Fibroblast of peridontal ligament (primary cell): ENCODE measurements at regions not wholly inside any gene's neighbourhood (a gene's known extent, or its start where the extent isn't known, plus 50 kb on each side); places are given as distances from the start of the nearest gene placed in this dataset.
A peak's percentile ranks its signal among the peaks of the same experiment; 100 is the strongest.
"Not testable (repeated sequence)": the region's sequence is repeated elsewhere in the genome, so short reads cannot be mapped to it uniquely, and the experiment has no call there.

ENCODE experiments used
- DNase-seq: peaks from one replicate; pipeline ENCODE4 v3.0.0-alpha.2; 2010; ENCODE audit errors: extremely low read depth

DNA sequence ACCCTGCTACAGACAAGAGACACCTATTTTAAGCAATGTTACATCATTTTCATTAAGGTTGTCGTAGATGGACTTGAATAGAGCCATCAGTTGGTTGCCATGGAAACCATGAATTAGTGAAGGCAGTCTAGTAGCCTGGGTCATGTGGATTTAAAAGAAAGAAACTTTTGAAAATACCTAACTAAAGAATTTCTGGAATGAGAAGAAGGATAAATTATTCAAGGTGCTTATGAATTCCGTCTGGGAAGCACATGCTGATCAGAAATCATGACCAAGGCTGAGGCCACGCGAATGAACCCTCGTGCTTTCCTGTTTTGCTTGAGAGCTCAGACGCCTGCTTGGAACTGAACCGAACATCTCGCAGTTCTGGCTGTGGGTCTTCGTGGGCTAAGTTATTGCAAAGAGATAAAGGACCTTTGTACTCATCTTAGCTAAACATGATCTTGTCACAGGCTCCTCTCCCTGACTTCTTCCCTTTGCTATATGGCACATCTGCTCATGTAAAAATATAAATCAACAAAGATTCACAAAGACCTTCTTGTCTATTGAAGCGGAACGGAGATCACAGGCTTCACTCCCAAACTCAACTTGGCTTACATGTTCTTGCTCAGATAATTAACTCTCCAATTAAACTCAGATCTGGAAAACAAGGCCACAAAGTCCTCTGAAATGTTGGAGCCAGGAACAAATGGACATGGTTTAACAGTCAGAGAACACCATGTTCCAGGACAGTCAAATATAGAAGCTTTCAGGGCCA, 140.2 kb downstream of the NUFIP1 start:
- DNase-seq: no peak

DNA sequence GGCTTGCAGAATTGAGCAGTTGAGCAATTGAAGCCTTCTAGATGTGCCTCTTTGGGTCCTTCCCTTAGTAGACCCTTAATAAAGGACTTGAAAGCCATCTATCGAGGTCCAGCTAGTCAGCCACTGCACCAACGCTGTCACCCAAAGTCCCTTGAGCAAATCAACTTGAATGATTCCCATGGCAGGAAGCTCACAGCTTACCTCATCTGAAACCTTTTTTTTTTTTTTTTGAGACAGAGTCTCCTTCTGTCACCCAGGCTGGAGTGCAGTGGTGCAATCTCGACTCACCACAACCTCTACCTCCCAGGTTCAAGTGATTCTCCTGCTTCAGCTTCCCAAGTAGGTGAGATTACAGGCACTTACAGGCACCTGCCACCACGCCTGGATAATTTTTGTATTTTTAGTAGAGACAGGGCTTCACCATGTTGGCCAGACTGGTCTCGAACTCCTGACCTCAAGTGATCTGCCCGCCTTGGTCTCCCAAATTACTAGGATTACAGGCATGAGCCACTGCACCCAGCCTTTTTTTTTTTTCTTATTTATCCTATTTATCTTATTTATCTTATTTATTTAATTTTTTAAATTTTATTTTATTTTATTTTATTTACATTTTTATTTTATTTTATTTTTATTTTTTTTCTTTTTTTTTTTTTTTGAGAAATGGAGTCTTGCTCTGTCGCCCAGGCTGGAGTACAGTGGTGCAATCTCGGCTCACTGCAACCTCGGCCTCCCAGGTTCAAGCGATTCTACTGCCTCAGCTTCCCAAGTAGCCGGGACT, 143.8 kb downstream of the NUFIP1 start:
- not testable (repeated sequence) for DNase-seq

DNA sequence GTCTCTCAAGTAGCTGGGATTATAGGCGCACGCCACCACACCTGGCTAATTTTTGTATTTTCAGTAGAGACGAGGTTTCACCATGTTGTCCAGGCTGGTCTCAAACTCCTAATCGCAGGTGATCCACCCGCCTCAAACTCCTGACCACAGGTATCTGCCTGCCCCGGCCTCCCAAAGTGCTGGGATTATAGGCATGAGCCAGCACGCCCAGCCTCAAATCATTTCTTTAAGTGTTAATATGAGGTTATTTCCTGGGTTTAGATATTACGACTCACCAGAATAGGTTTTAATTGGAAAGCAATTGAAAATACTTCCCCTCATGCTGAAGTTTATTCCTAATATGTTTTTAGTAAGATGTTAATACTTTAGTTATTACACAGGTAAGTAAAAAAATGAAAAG, 144.5 kb downstream of the NUFIP1 start:
- DNase-seq: no peak

DNA sequence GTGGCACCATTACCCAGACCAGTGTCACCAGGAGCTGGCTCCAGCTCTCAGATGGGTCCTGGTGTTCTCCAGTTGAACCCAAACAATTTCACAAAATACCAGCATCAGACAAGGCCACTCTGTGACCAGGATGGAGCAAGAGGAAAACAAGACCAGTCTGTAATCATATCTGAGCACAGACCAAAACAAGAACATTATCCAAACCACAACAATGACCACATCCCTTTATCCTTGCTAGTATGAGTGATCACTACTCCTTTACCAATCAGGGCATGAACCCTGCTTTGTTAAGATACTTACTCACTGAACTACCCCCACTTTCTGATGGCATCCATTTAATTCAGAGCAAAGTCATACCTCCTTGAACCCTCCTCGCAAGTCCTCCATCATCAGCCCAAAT, 145.9 kb downstream of the NUFIP1 start:
- peak; percentile 71 for DNase-seq

DNA sequence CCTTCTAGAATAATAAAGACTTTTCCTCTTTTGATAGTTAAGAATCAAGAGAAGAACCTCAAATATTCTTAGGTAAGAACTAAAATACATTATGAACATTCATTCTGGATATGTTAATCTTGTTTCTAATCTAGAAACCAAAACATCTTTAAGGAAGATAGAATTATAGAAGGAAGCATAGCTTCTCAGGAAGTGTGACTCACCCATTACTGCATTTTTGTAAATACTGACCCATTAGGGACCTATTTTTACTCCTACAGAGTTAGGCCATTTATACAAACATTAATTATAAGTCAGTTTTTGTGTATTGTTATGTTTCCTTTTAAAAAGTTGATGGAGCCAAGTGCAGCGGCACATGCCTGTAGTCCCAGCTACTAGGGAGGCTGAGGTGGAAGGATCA, 147.1 kb downstream of the NUFIP1 start:
- DNase-seq: peak; percentile 61

DNA sequence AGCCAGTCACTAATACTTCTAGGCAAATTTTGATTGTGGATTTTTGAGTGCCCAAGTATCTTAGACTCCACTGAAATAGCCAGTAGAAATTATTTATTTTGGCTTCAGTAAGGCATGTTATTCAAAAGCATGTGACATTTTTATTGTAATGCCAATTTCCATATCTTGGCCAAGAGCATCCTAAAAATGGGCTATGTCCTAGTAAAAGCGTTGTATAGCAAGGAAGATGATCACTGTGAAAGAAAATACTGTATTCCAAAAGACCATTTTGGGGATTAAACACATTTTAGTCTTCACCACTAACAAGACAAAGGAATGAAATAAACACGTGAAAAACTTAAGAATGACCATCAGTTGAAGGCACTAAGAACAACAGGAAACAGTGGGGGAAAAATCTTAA, 149.1 kb downstream of the NUFIP1 start:
- peak; percentile 54 for DNase-seq

DNA sequence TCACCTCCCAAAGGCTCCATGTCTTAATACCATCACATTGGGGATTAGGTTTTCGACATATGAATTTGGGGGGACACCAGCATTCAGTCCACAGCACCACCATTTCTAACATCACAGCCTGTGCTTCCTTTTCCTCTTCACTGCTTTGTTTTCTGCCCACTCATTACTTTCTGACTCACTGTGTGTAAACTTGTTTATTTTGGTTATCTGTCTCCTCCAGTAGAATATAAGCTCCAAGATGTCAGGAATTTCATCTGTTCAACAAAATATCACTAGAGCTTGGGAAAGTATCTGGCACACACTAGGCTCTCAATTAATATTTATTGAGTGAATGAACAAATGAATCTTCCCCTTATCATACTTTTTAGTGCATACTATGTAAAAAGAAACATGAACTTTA, 152.0 kb downstream of the NUFIP1 start:
- peak; percentile 44 for DNase-seq

DNA sequence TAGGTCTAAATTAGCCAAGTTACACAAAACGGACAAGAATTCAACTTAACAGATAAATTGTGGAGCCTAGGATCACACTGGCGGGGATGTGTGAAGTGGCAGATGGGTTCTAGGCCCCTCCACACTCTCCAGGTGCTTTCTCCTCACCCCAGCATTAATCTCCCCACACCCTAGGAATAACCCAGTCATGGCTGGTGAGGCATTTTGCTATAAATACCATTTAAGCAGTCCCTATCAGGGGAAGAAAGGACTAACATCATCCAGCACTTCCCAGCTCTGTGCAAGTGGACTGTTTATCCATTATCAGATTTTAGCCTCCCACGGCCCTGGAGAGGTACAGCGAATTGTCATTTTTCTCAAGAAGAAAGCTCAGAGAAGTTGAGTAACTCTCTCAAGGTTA, 154.9 kb downstream of the NUFIP1 start:
- DNase-seq: no peak

DNA sequence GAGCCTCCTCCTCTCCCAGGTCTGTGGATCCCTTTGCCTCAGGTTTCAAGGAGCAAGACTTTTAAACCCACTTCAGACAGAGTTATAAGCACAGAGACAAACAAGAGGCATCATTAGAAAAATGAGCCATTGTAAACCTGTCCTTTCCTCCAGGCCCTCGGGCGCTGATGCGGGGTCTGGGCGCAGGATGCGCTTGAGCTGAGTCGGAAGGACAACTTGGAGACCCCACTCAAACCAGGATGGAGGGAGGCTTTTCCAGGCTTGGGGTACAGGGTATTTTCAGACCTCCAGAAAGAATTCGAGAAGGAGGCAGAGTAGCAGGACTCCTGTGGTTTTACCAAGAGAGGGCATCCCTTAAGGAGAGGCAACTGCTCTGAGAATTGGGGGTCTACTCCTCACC, 155.6 kb downstream of the NUFIP1 start:
- DNase-seq: no peak

DNA sequence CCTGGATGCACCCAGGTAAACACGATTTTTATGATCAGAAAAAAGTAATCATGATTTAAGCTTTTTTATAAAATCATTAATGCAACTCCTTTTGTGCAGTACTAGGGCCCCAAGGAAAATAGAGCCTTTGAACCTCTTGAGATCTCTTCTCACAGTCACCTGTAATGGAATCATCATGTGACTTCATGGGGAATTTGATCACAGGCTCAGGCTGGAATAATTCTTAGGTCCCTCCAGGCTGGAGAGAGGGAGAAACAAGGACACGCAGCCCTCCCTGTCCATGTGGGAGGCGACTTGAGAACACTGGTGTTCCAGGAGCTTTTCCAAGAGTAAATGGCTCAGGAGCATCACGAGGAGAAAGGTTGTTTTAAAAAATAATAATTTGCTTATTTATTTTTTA, 156.1 kb downstream of the NUFIP1 start:
- DNase-seq: no peak

DNA sequence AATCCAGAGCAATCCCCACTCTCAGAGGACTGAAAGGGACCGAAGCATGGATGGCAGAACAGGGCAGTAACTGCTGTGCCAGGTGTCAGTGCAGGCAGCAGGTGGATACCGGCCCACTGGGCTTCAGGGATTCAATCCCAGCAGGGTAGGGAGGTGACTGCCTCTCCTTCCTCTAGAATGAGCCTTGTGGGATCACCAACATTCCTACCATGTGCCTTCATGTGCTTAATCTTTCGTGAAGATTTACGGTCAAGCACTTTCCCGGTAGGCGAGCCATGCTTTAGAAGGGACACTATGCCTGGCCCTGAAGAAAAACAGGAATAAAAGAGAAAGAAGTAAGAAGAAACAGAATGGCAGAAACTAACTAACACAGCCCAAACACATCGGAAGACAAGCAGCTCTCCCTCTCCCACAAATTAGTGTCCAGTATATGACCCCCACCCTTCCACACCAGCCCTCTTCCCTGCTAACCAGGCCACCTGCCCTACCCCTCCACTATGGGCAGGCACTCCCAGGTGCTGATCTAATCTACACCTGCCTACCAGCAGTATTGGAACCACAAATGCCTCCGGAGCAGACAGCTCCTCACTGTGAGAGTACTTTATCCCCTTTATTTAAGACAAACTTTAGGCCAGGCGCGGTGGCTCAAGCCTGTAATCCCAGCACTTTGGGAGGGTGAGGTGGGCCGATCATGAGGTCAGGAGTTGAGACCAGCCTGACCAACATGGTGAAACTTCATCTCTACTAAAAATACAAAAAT, 162.5 kb downstream of the NUFIP1 start:
- no peak for DNase-seq

DNA sequence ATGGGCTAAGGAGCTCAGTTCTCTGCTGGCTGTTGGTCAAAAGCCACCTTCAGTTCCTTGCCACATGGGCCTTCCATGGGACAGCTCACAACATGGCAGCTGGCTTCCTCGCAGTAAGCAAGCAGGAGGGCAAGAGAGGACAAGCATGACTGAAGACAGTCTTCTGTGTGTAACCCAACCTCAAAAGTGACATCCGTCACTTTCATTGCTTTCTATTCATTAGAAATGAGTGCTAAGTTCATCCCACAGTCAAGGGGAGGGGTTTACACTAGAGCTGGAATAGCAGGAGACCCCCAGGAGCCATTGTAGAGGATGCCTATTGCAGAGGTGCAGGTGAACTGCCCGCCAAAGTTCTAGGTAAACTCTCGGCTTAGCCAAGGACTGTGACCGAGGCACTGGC, 163.3 kb downstream of the NUFIP1 start:
- no peak for DNase-seq

DNA sequence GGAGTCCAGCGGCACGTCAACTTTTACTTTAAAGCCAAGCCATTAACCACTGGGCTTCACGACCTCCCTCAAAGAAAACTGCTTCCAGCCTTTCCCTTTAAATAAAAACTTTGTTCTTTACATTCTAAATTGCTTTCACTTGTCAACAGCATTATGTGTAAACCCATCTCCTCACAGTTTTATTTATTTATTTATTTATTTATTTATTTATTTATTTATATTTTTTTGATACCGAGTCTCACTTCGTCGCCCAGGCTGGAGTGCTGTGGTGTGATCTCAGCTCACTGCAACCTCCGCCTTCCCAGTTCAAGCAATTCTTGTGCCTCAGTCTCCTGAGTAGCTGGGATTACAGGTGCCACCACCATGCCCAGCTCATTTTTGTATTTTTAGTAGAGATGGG, 165.7 kb downstream of the NUFIP1 start:
- not testable (repeated sequence) for DNase-seq

DNA sequence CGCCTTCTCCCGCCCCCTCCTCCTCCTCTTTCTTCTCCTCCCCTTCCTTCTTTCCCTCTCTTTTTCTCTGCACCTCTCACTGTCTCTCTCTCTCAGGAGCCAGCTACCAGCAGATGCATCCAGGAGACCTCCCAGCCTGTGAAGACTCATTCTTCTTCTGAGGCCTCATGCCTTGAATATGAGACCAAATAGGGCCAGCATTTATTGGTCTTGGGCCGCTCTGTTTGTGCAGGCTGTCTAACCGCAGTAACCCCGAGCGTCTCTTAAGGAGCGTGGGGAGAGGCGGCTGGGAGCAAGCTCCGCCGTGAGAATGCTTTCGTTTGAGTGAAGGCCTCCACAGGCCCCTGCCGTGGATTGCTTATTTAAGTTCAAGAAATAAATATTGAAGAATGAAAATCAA, 167.0 kb downstream of the NUFIP1 start:
- DNase-seq: no peak

DNA sequence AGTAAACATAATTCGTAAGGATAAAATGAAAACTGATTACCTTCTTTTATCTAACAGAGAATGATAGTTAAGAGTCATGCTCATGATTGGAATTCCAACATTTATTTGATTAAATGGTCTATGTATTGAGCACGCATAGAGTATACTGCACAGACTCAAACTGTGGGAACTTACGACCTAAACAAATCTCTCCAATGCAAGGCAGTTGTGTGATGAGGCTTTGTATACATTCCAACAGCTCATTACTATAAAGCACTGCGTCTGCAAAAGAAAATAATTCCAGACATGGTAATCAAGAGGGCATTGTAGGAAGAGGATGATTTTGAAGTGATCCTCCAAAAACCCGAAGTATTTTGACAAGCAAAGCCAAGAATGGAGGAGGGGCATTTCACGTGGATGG, 169.5 kb downstream of the NUFIP1 start:
- peak; percentile 64 for DNase-seq

DNA sequence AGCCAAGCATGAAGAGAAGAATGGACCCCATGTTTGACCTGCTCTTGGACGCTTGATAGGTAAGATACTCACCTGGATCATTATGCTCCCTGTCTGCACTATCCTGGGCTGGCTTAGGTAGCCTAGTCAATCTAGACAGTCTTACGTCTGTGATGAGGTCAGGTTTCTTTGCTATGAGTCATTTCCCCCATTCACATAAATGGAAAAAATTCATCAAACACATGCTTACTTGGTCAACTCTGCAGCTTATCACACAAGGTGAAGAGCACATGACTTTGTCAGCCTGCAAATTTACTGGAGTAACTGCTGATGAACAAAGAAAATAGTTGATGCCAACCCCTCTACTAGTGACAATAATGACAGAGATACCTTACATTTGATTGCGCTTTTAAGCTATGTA, 170.0 kb downstream of the NUFIP1 start:
- DNase-seq: peak; percentile 73

DNA sequence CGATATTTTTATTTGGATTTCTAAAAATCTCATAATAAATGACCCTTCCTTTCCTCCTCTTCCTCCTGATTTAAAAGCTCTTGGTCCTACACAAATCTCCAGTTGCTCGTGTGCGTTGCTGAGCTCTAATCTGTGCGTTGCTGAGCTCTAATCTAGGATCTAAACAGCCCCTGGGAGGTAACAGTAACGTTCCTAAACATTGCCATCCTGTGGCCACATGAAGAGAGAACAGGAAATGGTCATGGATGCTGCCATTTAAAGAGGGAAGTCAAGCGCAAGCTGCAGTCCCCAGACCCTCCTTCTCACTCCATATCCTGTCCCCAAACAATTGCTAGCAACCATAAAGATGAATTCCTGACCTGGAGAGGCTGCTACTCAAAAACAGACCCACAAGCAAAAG, 170.8 kb downstream of the NUFIP1 start:
- DNase-seq: no peak

DNA sequence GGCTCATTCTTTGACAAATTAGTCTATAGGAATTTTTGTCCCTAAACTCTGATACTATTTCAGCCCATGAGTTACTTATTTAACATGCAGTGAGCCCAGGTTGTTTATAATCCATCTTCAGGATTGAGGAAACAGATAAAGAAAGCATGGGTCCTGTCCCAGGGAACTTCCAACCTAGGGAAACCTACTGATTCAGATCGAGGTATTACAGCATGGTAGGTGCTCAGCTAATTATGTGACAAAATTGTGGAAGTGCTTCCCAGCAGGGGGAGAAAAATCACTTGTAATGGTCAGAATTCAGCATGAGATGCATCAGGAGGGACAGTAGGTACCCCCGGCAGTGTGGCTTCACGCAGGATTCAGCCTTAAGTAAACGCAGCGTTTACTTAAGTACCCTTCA, 171.3 kb downstream of the NUFIP1 start:
- DNase-seq: no peak

DNA sequence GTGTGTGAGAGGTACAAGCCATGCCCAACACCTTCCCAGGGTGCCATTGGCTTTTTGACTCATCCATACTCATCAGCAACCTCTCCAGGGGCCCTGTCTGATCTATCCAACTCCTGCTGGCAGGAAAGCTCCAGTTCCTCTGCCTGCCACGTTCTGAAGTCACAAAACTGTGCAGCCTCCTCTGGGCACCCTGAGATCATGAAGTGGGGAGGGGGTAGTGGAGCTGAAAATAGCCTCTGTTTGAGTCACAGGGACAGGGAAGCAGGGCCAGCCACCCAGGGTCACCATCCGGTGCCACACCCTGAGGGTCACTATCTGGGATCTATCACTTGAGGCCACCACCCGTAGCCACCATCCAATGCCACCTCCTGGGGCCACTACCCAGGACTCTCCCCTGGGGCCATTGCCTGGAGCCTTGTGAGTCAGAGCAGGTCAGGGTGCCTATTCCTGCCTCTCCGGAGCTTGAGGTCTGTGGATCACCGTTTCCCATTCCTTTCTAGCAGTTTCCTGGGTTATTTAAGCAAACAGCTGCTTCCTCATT, 172.1 kb downstream of the NUFIP1 start:
- DNase-seq: no peak

DNA sequence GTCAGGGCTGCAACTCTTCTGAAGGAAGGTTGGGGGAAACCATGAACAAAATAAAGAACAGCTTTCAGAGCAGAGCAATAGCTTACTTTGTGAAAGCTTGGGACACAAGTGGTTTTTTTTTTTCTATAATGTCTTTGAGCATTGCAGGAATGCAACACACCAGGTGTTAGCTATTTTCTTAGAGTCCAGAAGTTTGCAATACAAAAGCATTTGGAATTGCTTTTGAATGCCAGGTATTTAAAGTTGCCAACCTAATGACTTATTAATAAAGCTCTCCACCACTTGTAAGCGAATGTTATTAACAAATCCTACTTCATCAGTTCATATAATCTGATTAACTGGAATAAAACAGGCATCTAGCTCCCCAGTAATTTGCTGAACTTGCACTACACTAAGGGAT, 172.6 kb downstream of the NUFIP1 start:
- DNase-seq: no peak

DNA sequence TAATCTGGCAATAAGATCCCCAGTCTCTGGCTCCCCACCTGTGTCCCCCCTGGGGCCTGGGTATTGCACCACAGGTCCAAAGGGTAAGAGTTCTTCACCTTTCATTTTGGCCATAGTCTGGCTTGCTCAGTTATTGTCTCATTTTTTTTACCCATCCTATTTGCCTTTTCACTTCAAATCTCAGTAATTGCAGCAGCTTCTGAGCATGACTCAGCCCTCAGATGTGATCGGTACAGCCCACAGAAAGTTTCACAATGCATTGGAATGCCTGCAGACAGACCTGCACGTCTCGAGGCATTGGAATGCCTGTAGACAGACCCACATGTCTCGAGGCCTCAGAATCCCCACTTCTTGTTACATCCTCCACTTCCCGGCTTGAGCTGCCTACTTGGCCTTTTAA, 173.6 kb downstream of the NUFIP1 start:
- DNase-seq: peak; percentile 93

DNA sequence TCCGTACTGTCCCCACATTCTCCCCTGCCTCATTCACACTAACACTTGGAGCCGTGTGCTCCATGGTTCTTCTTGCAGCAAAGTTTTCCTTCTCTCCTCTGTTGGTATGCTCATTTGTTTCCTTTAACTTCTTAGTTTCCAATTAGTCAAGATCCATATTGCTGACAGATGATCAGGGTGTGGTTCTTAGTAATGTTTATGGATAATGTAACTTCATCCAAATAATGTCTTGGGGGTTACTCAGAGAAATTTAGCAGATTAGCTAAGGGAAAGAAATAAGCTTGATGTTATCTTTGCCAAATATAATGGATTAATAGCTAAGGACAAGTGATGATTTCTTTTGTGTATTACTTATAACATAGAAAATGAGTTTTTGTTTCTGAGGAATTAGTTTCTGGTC, 174.4 kb downstream of the NUFIP1 start:
- DNase-seq: no peak
